ENCODE measurements at regions not wholly inside any gene's neighbourhood (a gene's known extent, or its start where the extent isn't known, plus 50 kb on each side); places are given as distances from the start of the nearest gene placed in this dataset.
"Not testable (repeated sequence)": the region's sequence is repeated elsewhere in the genome, so short reads cannot be mapped to it uniquely, and the experiment has no call there.

DNA sequence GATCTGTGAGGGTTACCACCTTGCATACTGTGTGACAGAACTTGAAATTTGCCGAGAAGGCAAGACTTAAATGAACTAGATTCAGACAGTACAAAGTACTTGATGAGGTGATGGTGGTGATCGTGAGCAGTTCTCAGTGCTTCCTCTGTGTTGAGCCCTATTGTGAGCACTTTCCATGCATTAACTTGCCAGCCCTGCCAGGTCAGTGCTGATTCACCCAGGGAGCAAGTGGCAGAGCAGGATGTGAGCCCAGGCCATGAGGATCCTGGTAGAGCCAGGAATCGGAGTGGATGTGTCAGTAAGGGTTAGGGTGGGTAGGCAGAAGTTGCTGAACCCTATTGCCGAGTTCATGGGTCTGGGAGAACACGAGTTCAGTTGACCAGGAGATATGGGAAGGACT lies 4545.7 kb upstream of the TPTE start:
- H3K4me1 ChIP-seq (ENCODE audit: control insufficient read depth, insufficient read depth, low read length, poor library complexity, severe bottlenecking); H3K27ac ChIP-seq (ENCODE audit: insufficient read depth, low read length, poor library complexity, severe bottlenecking); DNase-seq; H3K4me3 Mint-ChIP-seq; ATAC-seq (ENCODE audit: low read depth in 2 of 2); H3K27me3 ChIP-seq (ENCODE audit: control insufficient read depth, insufficient read depth, low read length); H3K27ac Mint-ChIP-seq; H3K9me3 ChIP-seq (ENCODE audit: control insufficient read depth in 2 of 2, low read length in 2 of 2); H3K36me3 ChIP-seq (ENCODE audit: control insufficient read depth, insufficient read depth, low read length); H3K4me3 ChIP-seq (ENCODE audit: low read depth, low read length); H3K36me3 Mint-ChIP-seq; H3K27me3 Mint-ChIP-seq; H3K4me1 Mint-ChIP-seq; H3K9me3 Mint-ChIP-seq: not testable (repeated sequence)

DNA sequence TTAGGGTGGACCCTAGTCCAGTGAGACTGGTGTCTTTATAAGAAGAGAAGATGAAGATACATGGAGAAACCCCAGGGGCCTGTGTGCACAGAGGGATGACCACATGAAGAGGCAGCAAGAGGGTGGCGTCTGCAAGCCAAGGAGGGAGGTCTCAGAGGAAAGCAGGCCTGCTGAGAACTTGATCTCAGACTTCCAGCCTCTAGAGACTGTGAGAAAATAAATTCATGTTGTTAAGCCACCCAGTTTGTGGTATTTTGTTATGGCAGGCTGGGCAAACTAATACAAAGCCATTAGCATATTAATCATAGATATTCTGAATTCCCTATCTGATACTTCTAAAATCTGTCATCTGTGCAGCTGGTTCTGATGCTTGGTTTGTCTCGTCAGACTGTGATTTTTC lies 4523.8 kb upstream of the TPTE start:
- DNase-seq; H3K4me3 Mint-ChIP-seq; H3K36me3 Mint-ChIP-seq; H3K27ac ChIP-seq (ENCODE audit: insufficient read depth, low read length, poor library complexity, severe bottlenecking); H3K4me3 ChIP-seq (ENCODE audit: low read depth, low read length); H3K9me3 ChIP-seq (ENCODE audit: control insufficient read depth in 2 of 2, low read length in 2 of 2); H3K4me1 ChIP-seq (ENCODE audit: control insufficient read depth, insufficient read depth, low read length, poor library complexity, severe bottlenecking); H3K4me1 Mint-ChIP-seq; ATAC-seq (ENCODE audit: low read depth in 2 of 2); H3K9me3 Mint-ChIP-seq; H3K27me3 Mint-ChIP-seq; H3K36me3 ChIP-seq (ENCODE audit: control insufficient read depth, insufficient read depth, low read length); H3K27ac Mint-ChIP-seq; H3K27me3 ChIP-seq (ENCODE audit: control insufficient read depth, insufficient read depth, low read length): not testable (repeated sequence)

DNA sequence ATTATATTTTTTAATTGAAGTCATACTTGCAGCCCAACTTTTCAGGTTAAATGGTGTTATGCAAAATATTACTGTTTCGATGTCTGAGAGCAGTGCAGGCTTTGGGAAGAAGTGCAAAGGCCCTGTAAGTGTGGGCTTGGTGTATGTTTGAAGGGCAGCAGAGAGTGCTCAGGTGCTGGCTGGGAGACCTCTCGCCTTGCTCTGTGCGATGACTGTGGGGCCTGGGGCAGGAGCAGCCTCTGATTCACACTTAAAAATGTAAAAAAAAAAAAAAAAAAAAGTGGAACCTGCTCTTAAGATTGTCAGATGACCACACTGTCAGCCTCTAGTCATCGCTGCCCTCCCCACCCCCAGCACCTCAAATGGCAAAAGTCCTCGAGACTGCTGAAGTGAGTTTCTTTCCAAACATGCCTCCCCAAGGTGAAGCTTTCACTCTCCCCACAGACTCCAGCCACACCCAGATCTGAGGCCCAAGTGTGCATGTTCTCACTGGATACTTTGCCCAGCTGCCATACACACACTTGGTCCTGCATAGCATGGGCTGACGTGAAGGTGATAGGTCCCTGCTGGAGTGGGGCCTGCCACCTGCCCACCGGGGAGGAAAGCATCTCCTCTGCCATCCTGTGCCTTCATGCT lies 4505.8 kb upstream of the TPTE start:
- H3K4me3 ChIP-seq (ENCODE audit: low read depth, low read length); H3K36me3 Mint-ChIP-seq; ATAC-seq (ENCODE audit: low read depth in 2 of 2); H3K27me3 ChIP-seq (ENCODE audit: control insufficient read depth, insufficient read depth, low read length); H3K36me3 ChIP-seq (ENCODE audit: control insufficient read depth, insufficient read depth, low read length); H3K27me3 Mint-ChIP-seq; H3K9me3 ChIP-seq (ENCODE audit: control insufficient read depth in 2 of 2, low read length in 2 of 2); H3K4me1 Mint-ChIP-seq; H3K9me3 Mint-ChIP-seq; DNase-seq; H3K4me1 ChIP-seq (ENCODE audit: control insufficient read depth, insufficient read depth, low read length, poor library complexity, severe bottlenecking); H3K27ac ChIP-seq (ENCODE audit: insufficient read depth, low read length, poor library complexity, severe bottlenecking); H3K4me3 Mint-ChIP-seq; H3K27ac Mint-ChIP-seq: not testable (repeated sequence)

DNA sequence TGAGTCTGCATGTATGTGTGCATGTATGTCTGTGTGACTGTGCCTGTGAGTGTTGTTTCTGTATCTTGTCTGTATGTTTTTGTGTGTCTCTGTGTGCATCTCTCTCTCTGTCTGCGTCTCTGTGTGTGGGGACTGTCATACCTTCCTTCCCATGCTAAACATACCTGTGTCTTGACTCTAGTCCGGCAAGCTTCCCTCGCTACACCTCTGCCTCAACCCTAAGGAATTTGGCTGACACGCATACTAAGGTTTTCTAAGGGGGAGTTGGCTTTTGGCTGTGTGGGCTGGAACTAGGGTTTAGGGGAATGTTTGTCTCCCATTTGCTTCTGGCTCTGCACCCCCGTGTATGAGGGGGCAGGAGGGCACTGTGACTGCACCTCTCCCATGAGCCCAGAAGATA lies 4500.9 kb upstream of the TPTE start:
- H3K4me3 ChIP-seq (ENCODE audit: low read depth, low read length); H3K9me3 ChIP-seq (ENCODE audit: control insufficient read depth in 2 of 2, low read length in 2 of 2); H3K9me3 Mint-ChIP-seq; H3K36me3 Mint-ChIP-seq; H3K27me3 Mint-ChIP-seq; H3K36me3 ChIP-seq (ENCODE audit: control insufficient read depth, insufficient read depth, low read length); H3K27ac Mint-ChIP-seq; H3K4me1 ChIP-seq (ENCODE audit: control insufficient read depth, insufficient read depth, low read length, poor library complexity, severe bottlenecking); H3K27ac ChIP-seq (ENCODE audit: insufficient read depth, low read length, poor library complexity, severe bottlenecking); DNase-seq; H3K4me3 Mint-ChIP-seq; H3K27me3 ChIP-seq (ENCODE audit: control insufficient read depth, insufficient read depth, low read length); H3K4me1 Mint-ChIP-seq; ATAC-seq (ENCODE audit: low read depth in 2 of 2): not testable (repeated sequence)

DNA sequence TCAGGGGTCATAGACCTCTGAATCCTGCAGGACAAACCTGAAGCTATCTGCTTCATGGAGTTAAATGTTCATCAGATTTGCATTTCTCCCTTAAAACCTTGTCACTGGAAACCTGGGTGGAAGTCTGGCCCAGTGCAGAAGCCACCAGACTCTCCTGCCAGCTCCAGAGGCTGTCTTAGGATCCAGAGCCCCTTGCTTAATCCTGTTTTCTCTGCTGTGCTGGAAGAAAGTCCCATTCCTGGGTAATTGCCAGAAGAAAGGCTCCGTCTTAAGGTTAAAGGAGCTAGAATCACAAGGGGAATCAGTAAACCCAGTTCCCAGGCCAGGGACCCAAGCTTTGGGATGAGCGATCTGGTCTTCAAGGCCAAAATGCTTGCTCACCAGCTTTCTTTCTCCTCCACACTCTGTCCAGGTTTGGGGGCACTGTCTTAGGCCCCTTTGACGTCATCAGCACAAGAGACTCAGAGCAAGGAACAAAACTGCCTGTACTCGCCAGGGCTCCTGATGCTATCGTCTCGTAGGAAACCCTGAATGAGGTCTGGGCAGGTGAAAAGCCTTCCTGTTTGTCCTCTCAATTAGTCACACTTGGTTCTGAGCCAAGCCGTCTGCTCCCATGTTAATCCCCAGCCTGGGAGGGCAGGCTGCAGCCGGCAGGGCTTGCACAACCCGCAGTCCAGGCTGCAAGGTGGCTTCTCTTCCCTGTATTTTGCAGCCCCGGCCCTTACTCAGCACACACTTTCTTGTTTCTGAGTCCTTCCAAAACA lies 4500.2 kb upstream of the TPTE start:
- H3K4me3 Mint-ChIP-seq; H3K9me3 ChIP-seq (ENCODE audit: control insufficient read depth in 2 of 2, low read length in 2 of 2); H3K9me3 Mint-ChIP-seq; H3K4me1 Mint-ChIP-seq; H3K27me3 Mint-ChIP-seq; H3K27ac Mint-ChIP-seq; H3K27ac ChIP-seq (ENCODE audit: insufficient read depth, low read length, poor library complexity, severe bottlenecking); H3K4me1 ChIP-seq (ENCODE audit: control insufficient read depth, insufficient read depth, low read length, poor library complexity, severe bottlenecking); H3K4me3 ChIP-seq (ENCODE audit: low read depth, low read length); ATAC-seq (ENCODE audit: low read depth in 2 of 2); H3K36me3 ChIP-seq (ENCODE audit: control insufficient read depth, insufficient read depth, low read length); DNase-seq; H3K27me3 ChIP-seq (ENCODE audit: control insufficient read depth, insufficient read depth, low read length); H3K36me3 Mint-ChIP-seq: not testable (repeated sequence)

DNA sequence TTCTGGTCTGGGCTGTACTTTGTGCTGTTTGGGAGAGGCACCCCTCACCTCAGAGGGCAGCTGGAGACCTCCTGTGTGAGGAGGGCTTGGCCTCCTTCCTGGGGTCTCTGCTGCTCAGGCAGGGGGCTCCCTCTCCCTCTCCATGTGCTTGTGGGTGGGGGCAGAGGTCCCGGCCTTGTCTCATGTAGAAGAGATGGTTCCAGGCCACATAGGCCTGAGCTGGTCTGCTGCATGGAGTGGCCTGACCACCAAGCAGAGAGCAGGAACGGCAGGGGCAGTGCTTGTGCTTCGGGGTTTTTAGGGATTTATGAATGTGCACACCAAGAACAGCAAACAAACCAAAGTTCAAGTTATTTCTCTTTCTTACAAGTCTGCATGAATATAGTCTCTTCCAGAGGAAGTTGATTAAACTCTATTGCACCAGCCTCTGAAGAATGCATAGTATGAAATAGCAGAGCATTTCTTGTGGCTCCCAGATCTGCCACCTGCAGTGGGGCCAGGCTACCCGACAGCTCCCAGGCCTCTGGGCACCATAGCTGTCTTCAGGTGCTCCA lies 4499.6 kb upstream of the TPTE start:
- not testable (repeated sequence) for H3K9me3 ChIP-seq (ENCODE audit: control insufficient read depth in 2 of 2, low read length in 2 of 2); ATAC-seq (ENCODE audit: low read depth in 2 of 2); H3K4me3 Mint-ChIP-seq; H3K4me3 ChIP-seq (ENCODE audit: low read depth, low read length); H3K9me3 Mint-ChIP-seq; H3K4me1 Mint-ChIP-seq; DNase-seq; H3K27ac ChIP-seq (ENCODE audit: insufficient read depth, low read length, poor library complexity, severe bottlenecking); H3K36me3 ChIP-seq (ENCODE audit: control insufficient read depth, insufficient read depth, low read length); H3K27me3 ChIP-seq (ENCODE audit: control insufficient read depth, insufficient read depth, low read length); H3K27me3 Mint-ChIP-seq; H3K36me3 Mint-ChIP-seq; H3K27ac Mint-ChIP-seq; H3K4me1 ChIP-seq (ENCODE audit: control insufficient read depth, insufficient read depth, low read length, poor library complexity, severe bottlenecking)

DNA sequence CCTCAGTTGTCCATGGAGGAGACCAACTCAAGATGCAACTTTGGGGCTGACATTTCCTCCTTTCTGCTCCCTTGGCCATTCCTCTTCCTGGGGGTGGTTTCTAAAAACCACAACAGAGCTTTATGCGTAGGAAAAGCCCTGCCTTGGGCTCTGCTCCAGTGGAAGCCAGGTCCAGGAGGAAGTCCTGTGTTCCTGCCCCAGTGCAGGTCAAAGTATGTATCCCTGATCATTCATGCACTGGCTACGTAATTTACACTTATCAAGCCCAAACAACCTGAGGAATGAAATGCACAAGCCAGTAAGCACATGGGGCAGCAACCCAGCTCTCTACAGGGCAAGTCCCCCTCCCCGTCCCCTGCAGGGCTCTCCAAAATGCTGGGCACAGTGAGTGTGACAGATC lies 4498.1 kb upstream of the TPTE start:
- H3K9me3 Mint-ChIP-seq; ATAC-seq (ENCODE audit: low read depth in 2 of 2); H3K4me1 ChIP-seq (ENCODE audit: control insufficient read depth, insufficient read depth, low read length, poor library complexity, severe bottlenecking); H3K27me3 ChIP-seq (ENCODE audit: control insufficient read depth, insufficient read depth, low read length); H3K9me3 ChIP-seq (ENCODE audit: control insufficient read depth in 2 of 2, low read length in 2 of 2); H3K27me3 Mint-ChIP-seq; H3K36me3 Mint-ChIP-seq; H3K27ac Mint-ChIP-seq; H3K36me3 ChIP-seq (ENCODE audit: control insufficient read depth, insufficient read depth, low read length); DNase-seq; H3K4me3 Mint-ChIP-seq; H3K27ac ChIP-seq (ENCODE audit: insufficient read depth, low read length, poor library complexity, severe bottlenecking); H3K4me1 Mint-ChIP-seq; H3K4me3 ChIP-seq (ENCODE audit: low read depth, low read length): not testable (repeated sequence)

DNA sequence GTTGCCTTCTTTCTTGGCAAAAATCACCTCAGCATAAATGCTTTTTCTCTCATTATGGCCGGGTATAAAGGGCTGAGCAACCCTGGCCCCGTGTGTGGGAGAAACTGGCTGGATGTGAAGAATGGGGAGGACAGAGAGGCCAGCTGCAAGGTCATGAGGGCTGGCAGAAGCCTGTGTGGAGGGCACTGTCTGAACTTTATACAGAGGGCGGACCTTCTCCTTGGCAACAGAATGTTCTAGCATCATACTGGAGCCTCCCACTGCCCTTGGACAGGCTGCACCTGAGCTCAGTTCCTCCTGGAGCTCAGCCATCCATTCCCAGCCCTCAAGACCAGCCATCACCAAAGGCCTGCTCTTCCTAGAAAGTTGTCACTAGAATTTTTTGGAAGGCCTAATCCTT lies 4496.2 kb upstream of the TPTE start:
- not testable (repeated sequence) for H3K27me3 Mint-ChIP-seq; H3K4me1 ChIP-seq (ENCODE audit: control insufficient read depth, insufficient read depth, low read length, poor library complexity, severe bottlenecking); H3K4me3 Mint-ChIP-seq; DNase-seq; H3K9me3 ChIP-seq (ENCODE audit: control insufficient read depth in 2 of 2, low read length in 2 of 2); H3K36me3 ChIP-seq (ENCODE audit: control insufficient read depth, insufficient read depth, low read length); H3K4me3 ChIP-seq (ENCODE audit: low read depth, low read length); H3K27ac ChIP-seq (ENCODE audit: insufficient read depth, low read length, poor library complexity, severe bottlenecking); H3K4me1 Mint-ChIP-seq; ATAC-seq (ENCODE audit: low read depth in 2 of 2); H3K27ac Mint-ChIP-seq; H3K36me3 Mint-ChIP-seq; H3K9me3 Mint-ChIP-seq; H3K27me3 ChIP-seq (ENCODE audit: control insufficient read depth, insufficient read depth, low read length)
